ENCODE measurements at regions not wholly inside any gene's neighbourhood (a gene's known extent, or its start where the extent isn't known, plus 50 kb on each side); places are given as distances from the start of the nearest gene placed in this dataset.

- TF ChIP-seq SYNCRIP (IDR thresholded peaks at IDR 0.05; ENCODE audit: insufficient read depth, low read depth, low read length) (no peak), SRF (IDR thresholded peaks at IDR 0.05; ENCODE audit: low read depth, low read length) (no peak), HNRNPLL (IDR thresholded peaks at IDR 0.05; ENCODE audit: low read depth, low read length, poor library complexity, severe bottlenecking) (no peak), SIN3A (IDR thresholded peaks at IDR 0.05; ENCODE audit: borderline replicate concordance, low read depth, low read length) (no peak), CTCF (CRISPR knock-in tag; IDR thresholded peaks at IDR 0.05) (no peak)
Observed at GRCh38 chr11:21704539-21704938, 488.3 kb upstream of the ANO5 start.
